Upper lobe of left lung (tissue), 6 donors: ENCODE measurements at regions not wholly inside any gene's neighbourhood (a gene's known extent, or its start where the extent isn't known, plus 50 kb on each side); places are given as distances from the start of the nearest gene placed in this dataset.

Experiments used
- ATAC-seq, 2 donors: fragments of 200-7000 bp; cut with Tn5 transposase; one replicate each; pipeline ENCODE4 v1.9.1; 2022; ENCODE audit warnings: mild to moderate bottlenecking in 2 of 2, moderate library complexity in 2 of 2; ENCODE audit not compliant: low FRiP score in 2 of 2
- DNase-seq, 2 donors: peaks; one replicate each; pipeline ENCODE4 v3.0.0-alpha.2; 2019 to 2020
- H3K27ac ChIP-seq, 4 donors: fragments of 200-600 bp; sonication (generic); one replicate each; pipeline ENCODE4 v1.5.1; 2016 to 2019
- H3K27me3 ChIP-seq, 4 donors: fragments of 200-600 bp; sonication (generic); one replicate each; pipeline ENCODE4 v1.5.1; 2017 to 2019
- H3K36me3 ChIP-seq, 4 donors: fragments of 200-600 bp; sonication (generic); one replicate each; pipeline ENCODE4 v1.5.1; 2016 to 2019
- H3K4me1 ChIP-seq, 4 donors: fragments of 200-600 bp; sonication (generic); one replicate each; pipeline ENCODE4 v1.5.1; 2018 to 2019
- H3K4me3 ChIP-seq, 4 donors: fragments of 200-600 bp; sonication (generic); one replicate each; pipeline ENCODE4 v1.5.1; 2017 to 2019; ENCODE audit warnings: mild to moderate bottlenecking in 2 of 4, moderate library complexity in 1 of 4
- H3K9me3 ChIP-seq, 4 donors: fragments of 200-600 bp; sonication (generic); one replicate each; pipeline ENCODE4 v1.5.1; 2018 to 2019
- EP300 ChIP-seq, 4 donors: sonication (generic); formaldehyde crosslinking; IDR thresholded peaks; one replicate each; pipeline ENCODE4 v1.5.1; 2017; ENCODE audit warnings: antibody characterized with exemption in 4 of 4, control low read depth in 2 of 4
- POLR2A ChIP-seq, 4 donors: fragments of 450-650 bp; IDR thresholded peaks; one replicate each; pipeline ENCODE4 v1.5.1; 2016 to 2017; ENCODE audit warnings: antibody characterized with exemption in 4 of 4, mild to moderate bottlenecking in 2 of 4
- POLR2AphosphoS5 ChIP-seq, 2 donors: sonication (generic); formaldehyde crosslinking; IDR thresholded peaks; one replicate each; pipeline ENCODE4 v1.5.1; 2017; ENCODE audit warnings: antibody characterized with exemption in 2 of 2
- WGBS, 2 donors: methylation state at CpG; one replicate each; pipeline ENCODE4 v1.1.5; 2017 to 2018; 5-methylcytosine and 5-hydroxymethylcytosine counted together
- TF ChIP-seq, protein P1 (sequence below), 6 experiments: fragments of 450-650 bp in 4 of 6; fragments of 200-600 bp in 2 of 6; sonication (generic) in 2 of 6; IDR thresholded peaks; one replicate each; pipeline ENCODE4 v1.5.1; 2016 to 2019; ENCODE audit warnings: antibody characterized with exemption in 6 of 6
- donor health status: DM: no; HTN: no; CAD: no; lungs with moderate emphysema.
- donor health status: DM: no; HTN: yes; CAD: no; lungs with severe emphysema.

DNA sequence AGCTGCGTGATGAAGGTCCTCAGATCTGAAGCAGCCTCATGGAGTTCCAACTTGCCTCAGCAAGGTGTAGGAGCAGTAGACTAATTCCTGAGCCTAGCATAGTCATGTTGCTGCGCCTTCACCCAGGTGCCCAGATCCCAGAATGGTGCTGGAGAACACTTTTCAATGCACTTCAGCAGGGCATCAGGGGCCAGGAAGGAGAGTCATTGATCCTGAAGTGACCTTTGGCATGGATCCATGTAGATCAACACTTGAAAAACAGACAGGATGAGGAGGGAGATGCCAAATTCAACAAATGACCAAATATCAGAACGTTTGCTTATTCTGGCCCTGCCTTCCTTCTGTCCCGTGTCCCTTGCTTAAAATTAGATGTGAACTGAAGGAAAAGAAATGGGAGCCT lies 91.9 kb downstream of the LEPR start:
- H3K36me3 ChIP-seq: no peaks in the 10 kb centered on the region
- 49 to 60% methylated on average over 4 of the region's 4 CpGs for WGBS, 2 donors

DNA sequence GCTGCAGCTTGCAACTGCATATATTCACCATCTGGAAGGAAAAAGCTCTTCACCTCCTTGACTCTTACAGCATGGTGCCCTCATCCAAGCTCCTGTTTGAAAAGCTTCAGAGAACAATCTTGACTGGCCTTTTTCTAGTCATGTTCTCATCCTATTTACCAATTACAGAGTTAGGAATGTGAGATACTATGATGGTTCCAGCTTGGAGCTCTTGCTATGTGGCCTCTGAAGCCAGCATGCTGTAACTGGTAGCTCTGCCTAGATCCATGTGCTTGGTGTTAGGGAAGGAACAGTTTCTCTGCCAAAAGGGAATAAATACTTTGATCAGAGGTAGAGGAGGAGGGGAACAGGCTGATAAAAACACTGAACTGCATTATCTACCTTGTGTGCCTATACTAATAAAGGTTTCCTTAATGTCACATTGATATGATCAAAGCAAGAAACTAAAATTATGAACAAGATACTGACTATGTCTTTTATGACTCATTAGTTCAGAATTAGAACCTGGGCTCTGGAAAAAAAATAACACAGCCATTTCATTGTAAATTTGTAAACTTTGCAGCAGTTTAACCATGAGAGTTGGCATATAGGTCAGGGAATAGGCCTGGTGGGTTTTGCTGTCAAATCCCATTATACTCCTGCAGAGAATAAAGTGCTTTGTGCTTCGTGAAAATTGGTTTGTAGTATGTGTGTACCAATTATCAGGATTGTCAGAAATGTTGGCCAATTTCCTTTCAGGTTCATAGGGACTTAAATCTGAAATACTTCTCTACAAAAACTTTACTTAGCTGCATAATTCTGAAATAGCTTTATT lies 92.7 kb downstream of the LEPR start:
- H3K9me3 ChIP-seq: no peaks in the 10 kb centered on the region
- no peak for DNase-seq
- TF ChIP-seq, protein P1, sequence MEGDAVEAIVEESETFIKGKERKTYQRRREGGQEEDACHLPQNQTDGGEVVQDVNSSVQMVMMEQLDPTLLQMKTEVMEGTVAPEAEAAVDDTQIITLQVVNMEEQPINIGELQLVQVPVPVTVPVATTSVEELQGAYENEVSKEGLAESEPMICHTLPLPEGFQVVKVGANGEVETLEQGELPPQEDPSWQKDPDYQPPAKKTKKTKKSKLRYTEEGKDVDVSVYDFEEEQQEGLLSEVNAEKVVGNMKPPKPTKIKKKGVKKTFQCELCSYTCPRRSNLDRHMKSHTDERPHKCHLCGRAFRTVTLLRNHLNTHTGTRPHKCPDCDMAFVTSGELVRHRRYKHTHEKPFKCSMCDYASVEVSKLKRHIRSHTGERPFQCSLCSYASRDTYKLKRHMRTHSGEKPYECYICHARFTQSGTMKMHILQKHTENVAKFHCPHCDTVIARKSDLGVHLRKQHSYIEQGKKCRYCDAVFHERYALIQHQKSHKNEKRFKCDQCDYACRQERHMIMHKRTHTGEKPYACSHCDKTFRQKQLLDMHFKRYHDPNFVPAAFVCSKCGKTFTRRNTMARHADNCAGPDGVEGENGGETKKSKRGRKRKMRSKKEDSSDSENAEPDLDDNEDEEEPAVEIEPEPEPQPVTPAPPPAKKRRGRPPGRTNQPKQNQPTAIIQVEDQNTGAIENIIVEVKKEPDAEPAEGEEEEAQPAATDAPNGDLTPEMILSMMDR (IDR thresholded peaks at IDR 0.05): no peak
- TF ChIP-seq EP300 (IDR thresholded peaks at IDR 0.05) (no peak), POLR2AphosphoS5 (IDR thresholded peaks at IDR 0.05) (no peak)
- WGBS, 2 donors: 79 to 88% methylated on average over 1 of the region's 1 CpG
- no peak for ATAC-seq
- H3K27me3 ChIP-seq: no peaks in the 10 kb centered on the region
- no peaks in the 10 kb centered on the region for H3K36me3 ChIP-seq
- H3K4me1 ChIP-seq: peaks cover 0 to 6% (median 2%) of the 10 kb centered on the region in 4 donors
- no peak overlapping the region for H3K4me3 ChIP-seq
- no peak overlapping the region for H3K27ac ChIP-seq

More for the DNA sequence above, 91.9 kb downstream of the LEPR start:
- DNase-seq: no peak
- H3K4me3 ChIP-seq: no peak overlapping the region
- H3K9me3 ChIP-seq: no peaks in the 10 kb centered on the region
- ATAC-seq: no peak
- peaks cover 0 to 6% (median 2%) of the 10 kb centered on the region in 4 donors for H3K4me1 ChIP-seq
- TF ChIP-seq POLR2A (IDR thresholded peaks at IDR 0.05): no peak
- no peak for TF ChIP-seq POLR2AphosphoS5 (IDR thresholded peaks at IDR 0.05)
- TF ChIP-seq, protein P1 (IDR thresholded peaks at IDR 0.05): no peak
- TF ChIP-seq EP300 (IDR thresholded peaks at IDR 0.05): no peak
- H3K27ac ChIP-seq: no peak overlapping the region
- H3K27me3 ChIP-seq: no peaks in the 10 kb centered on the region

DNA sequence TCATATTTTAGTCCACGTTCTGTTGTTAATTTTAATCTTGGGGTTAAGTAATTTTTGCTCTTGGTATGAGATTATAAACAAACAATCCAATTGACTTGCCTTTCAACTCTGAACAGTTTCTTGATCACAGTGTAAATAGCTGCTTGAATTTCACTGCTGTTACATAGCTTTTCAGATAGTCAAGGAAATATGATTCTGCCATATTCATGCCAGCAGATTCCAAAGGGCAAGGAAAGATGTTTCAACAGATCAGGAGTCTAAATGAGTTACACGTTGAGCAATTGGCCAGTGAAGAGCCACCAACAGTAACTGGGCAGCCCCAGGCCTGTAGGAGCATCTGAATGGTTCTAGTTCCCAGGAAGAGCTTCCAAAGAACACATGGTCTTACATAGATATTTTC lies 93.6 kb downstream of the LEPR start:
- H3K4me1 ChIP-seq: peaks cover 0 to 6% (median 2%) of the 10 kb centered on the region in 4 donors

DNA sequence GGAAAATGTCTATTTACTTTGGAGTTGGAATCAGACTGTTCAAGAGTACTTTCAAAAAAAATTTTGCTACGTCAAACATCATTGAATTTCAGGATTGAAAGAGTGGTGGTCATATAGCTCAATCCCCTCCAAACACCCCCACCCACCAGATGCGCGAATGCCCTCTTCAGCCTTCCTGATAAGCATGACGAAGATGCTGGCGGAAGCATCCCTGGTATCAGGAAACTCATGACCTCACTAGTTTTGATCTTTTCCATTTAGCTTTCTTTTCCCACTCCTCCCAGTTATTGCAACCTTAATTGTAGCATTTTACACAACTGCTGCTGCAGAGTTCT lies 104.4 kb downstream of the LEPR start:
- WGBS, 2 donors: 18 to 23% methylated on average over 5 of the region's 5 CpGs
- Histone ChIP-seq H3K36me3 (peaks cover 0 to under 1% (median 0%) of the 10 kb centered on the region in 4 donors), H3K4me3 (peak overlapping the region; percentile 38 to 58 (median 47)), H3K27ac (peak overlapping the region in 3 of 4 donors; percentile 75 to 86 (median 75)), H3K27me3 (peaks cover 0 to 12% (median 9%) of the 10 kb centered on the region in 4 donors), H3K4me1 (peaks cover 4 to 13% (median 8%) of the 10 kb centered on the region in 4 donors), H3K9me3 (no peaks in the 10 kb centered on the region)
- ATAC-seq (peak in 1 of 2 donors; percentile 28), DNase-seq (no peak)
- TF ChIP-seq POLR2A (IDR thresholded peaks at IDR 0.05) (no peak), POLR2AphosphoS5 (IDR thresholded peaks at IDR 0.05) (no peak), EP300 (IDR thresholded peaks at IDR 0.05) (no peak)
- TF ChIP-seq, protein P1 (IDR thresholded peaks at IDR 0.05): no peak

More for the DNA sequence above, 93.6 kb downstream of the LEPR start:
- WGBS, 2 donors: 47 to 50% methylated on average over 2 of the region's 2 CpGs
- Histone ChIP-seq H3K27ac (no peak overlapping the region), H3K27me3 (no peaks in the 10 kb centered on the region), H3K36me3 (no peaks in the 10 kb centered on the region), H3K9me3 (no peaks in the 10 kb centered on the region), H3K4me3 (no peak overlapping the region)
- TF ChIP-seq EP300 (IDR thresholded peaks at IDR 0.05) (no peak), POLR2AphosphoS5 (IDR thresholded peaks at IDR 0.05) (no peak), POLR2A (IDR thresholded peaks at IDR 0.05) (no peak)
- TF ChIP-seq, protein P1 (IDR thresholded peaks at IDR 0.05): no peak
- ATAC-seq: no peak
- DNase-seq: no peak
